ENCODE measurements at regions not wholly inside any gene's neighbourhood (a gene's known extent, or its start where the extent isn't known, plus 50 kb on each side); places are given as distances from the start of the nearest gene placed in this dataset.

- H2BK120ac ChIP-seq (ENCODE audit: low read depth, low read length), result no peak overlapping the region
- H3K36me3 ChIP-seq (replicated peaks in 1 of 2; ENCODE audit: control insufficient read depth in 2 of 2, insufficient read depth in 2 of 2, low read length in 2 of 2), result no peaks in the 10 kb centered on the region
- no peak overlapping the region for H2BK5ac ChIP-seq (ENCODE audit: low read length)
- no CpG with 5 or more reads among the region's 1 CpG for WGBS, 2 donors (ENCODE audit: extremely low coverage in 2 of 2, insufficient read length in 2 of 2, insufficient replicate concordance in 1 of 2)
- no peak overlapping the region for H2BK12ac ChIP-seq (ENCODE audit: low read length)
- no peak overlapping the region for H3K27ac ChIP-seq (replicated peaks; ENCODE audit: low read length)
- H3K4ac ChIP-seq (ENCODE audit: low read length), result no peak overlapping the region
- no peaks in the 10 kb centered on the region for H3K4me1 ChIP-seq (ENCODE audit: control insufficient read depth in 2 of 2, insufficient read depth in 1 of 2, low read depth in 1 of 2, low read length in 2 of 2)
- H3K27me3 ChIP-seq (ENCODE audit: control insufficient read depth in 3 of 3, insufficient read depth in 3 of 3, low read depth in 1 of 3, low read length in 3 of 3), result no peaks in the 10 kb centered on the region
- no peak overlapping the region for H3K18ac ChIP-seq (ENCODE audit: low read length)
- no peak overlapping the region for H3K14ac ChIP-seq (ENCODE audit: low read length)
- H2AK5ac ChIP-seq (ENCODE audit: low read depth, low read length), result no peak overlapping the region
- H3K23ac ChIP-seq (ENCODE audit: low read depth, low read length, poor library complexity), result no peak overlapping the region
- H3K9ac ChIP-seq (ENCODE audit: low read depth, low read length, poor library complexity), result no peak overlapping the region
- no peak overlapping the region for H4K8ac ChIP-seq (ENCODE audit: low read depth, low read length)
- no peaks in the 10 kb centered on the region for H3K79me1 ChIP-seq (ENCODE audit: low read depth, low read length)
- DNase-seq (ENCODE audit: low spot score), result no peak
- no peaks in the 10 kb centered on the region for H3K9me3 ChIP-seq (replicated peaks in 1 of 2; ENCODE audit: control insufficient read depth in 2 of 2, insufficient read depth in 1 of 2, low read depth in 1 of 2, low read length in 2 of 2)
- H3K4me2 ChIP-seq (ENCODE audit: insufficient read depth, low read length, poor library complexity, severe bottlenecking), result no peak overlapping the region
- no peak overlapping the region for H2AFZ ChIP-seq (ENCODE audit: low read length)
- no peak overlapping the region for H4K91ac ChIP-seq (ENCODE audit: low read depth, low read length, poor library complexity)
- H2BK15ac ChIP-seq (ENCODE audit: low read length), result no peak overlapping the region
- no peak overlapping the region for H3K4me3 ChIP-seq (ENCODE audit: low read length in 2 of 2)
Observed at GRCh38 chr3:68315546-68315945, 616.8 kb downstream of the TAFA4 start.

GRCh38 chr3:68306571-68306970 lies 625.8 kb downstream of the TAFA4 start:
- DNase-seq (ENCODE audit: low spot score), result peak; percentile 63
- no CpG with 5 or more reads among the region's 2 CpGs for WGBS, 2 donors (ENCODE audit: extremely low coverage in 2 of 2, insufficient read length in 2 of 2, insufficient replicate concordance in 1 of 2)
- no peak overlapping the region for H2BK15ac ChIP-seq (ENCODE audit: low read length)

GRCh38 chr3:68295457-68295856 lies 636.9 kb downstream of the TAFA4 start:
- Histone ChIP-seq H3K9ac (ENCODE audit: low read depth, low read length, poor library complexity) (no peak overlapping the region), H4K91ac (ENCODE audit: low read depth, low read length, poor library complexity) (no peak overlapping the region), H2BK120ac (ENCODE audit: low read depth, low read length) (no peak overlapping the region), H3K27ac (replicated peaks; ENCODE audit: low read length) (no peak overlapping the region), H2BK12ac (ENCODE audit: low read length) (no peak overlapping the region), H2BK5ac (ENCODE audit: low read length) (no peak overlapping the region), H3K4me1 (ENCODE audit: control insufficient read depth in 2 of 2, insufficient read depth in 1 of 2, low read depth in 1 of 2, low read length in 2 of 2) (peaks cover 0 to 3% of the 10 kb centered on the region in 2 donors), H3K23ac (ENCODE audit: low read depth, low read length, poor library complexity) (no peak overlapping the region), H3K4me3 (ENCODE audit: low read length in 2 of 2) (no peak overlapping the region), H2AFZ (ENCODE audit: low read length) (no peak overlapping the region), H3K14ac (ENCODE audit: low read length) (no peak overlapping the region), H2BK15ac (ENCODE audit: low read length) (no peak overlapping the region), H4K8ac (ENCODE audit: low read depth, low read length) (no peak overlapping the region), H3K4me2 (ENCODE audit: insufficient read depth, low read length, poor library complexity, severe bottlenecking) (no peak overlapping the region), H3K27me3 (ENCODE audit: control insufficient read depth in 3 of 3, insufficient read depth in 3 of 3, low read depth in 1 of 3, low read length in 3 of 3) (no peaks in the 10 kb centered on the region), H2AK5ac (ENCODE audit: low read depth, low read length) (no peak overlapping the region), H3K36me3 (replicated peaks in 1 of 2; ENCODE audit: control insufficient read depth in 2 of 2, insufficient read depth in 2 of 2, low read length in 2 of 2) (no peaks in the 10 kb centered on the region), H3K4ac (ENCODE audit: low read length) (no peak overlapping the region), H3K9me3 (replicated peaks in 1 of 2; ENCODE audit: control insufficient read depth in 2 of 2, insufficient read depth in 1 of 2, low read depth in 1 of 2, low read length in 2 of 2) (no peaks in the 10 kb centered on the region), H3K79me1 (ENCODE audit: low read depth, low read length) (no peaks in the 10 kb centered on the region), H3K18ac (ENCODE audit: low read length) (no peak overlapping the region)
- WGBS, 2 donors (ENCODE audit: extremely low coverage in 2 of 2, insufficient read length in 2 of 2, insufficient replicate concordance in 1 of 2), result no CpG with 5 or more reads among the region's 1 CpG
- no peak for DNase-seq (ENCODE audit: low spot score)

More at GRCh38 chr3:68306571-68306970, 625.8 kb downstream of the TAFA4 start:
- Histone ChIP-seq H3K23ac (ENCODE audit: low read depth, low read length, poor library complexity) (no peak overlapping the region), H4K8ac (ENCODE audit: low read depth, low read length) (no peak overlapping the region), H3K36me3 (replicated peaks in 1 of 2; ENCODE audit: control insufficient read depth in 2 of 2, insufficient read depth in 2 of 2, low read length in 2 of 2) (no peaks in the 10 kb centered on the region), H3K9me3 (replicated peaks in 1 of 2; ENCODE audit: control insufficient read depth in 2 of 2, insufficient read depth in 1 of 2, low read depth in 1 of 2, low read length in 2 of 2) (no peaks in the 10 kb centered on the region), H2BK5ac (ENCODE audit: low read length) (no peak overlapping the region), H2BK12ac (ENCODE audit: low read length) (no peak overlapping the region), H2BK120ac (ENCODE audit: low read depth, low read length) (no peak overlapping the region), H3K79me1 (ENCODE audit: low read depth, low read length) (no peaks in the 10 kb centered on the region), H3K4ac (ENCODE audit: low read length) (no peak overlapping the region), H3K27me3 (ENCODE audit: control insufficient read depth in 3 of 3, insufficient read depth in 3 of 3, low read depth in 1 of 3, low read length in 3 of 3) (no peaks in the 10 kb centered on the region), H2AFZ (ENCODE audit: low read length) (no peak overlapping the region), H3K4me3 (ENCODE audit: low read length in 2 of 2) (no peak overlapping the region), H3K14ac (ENCODE audit: low read length) (no peak overlapping the region), H4K91ac (ENCODE audit: low read depth, low read length, poor library complexity) (no peak overlapping the region), H3K9ac (ENCODE audit: low read depth, low read length, poor library complexity) (no peak overlapping the region), H2AK5ac (ENCODE audit: low read depth, low read length) (no peak overlapping the region), H3K4me2 (ENCODE audit: insufficient read depth, low read length, poor library complexity, severe bottlenecking) (no peak overlapping the region), H3K4me1 (ENCODE audit: control insufficient read depth in 2 of 2, insufficient read depth in 1 of 2, low read depth in 1 of 2, low read length in 2 of 2) (no peaks in the 10 kb centered on the region), H3K27ac (replicated peaks; ENCODE audit: low read length) (no peak overlapping the region), H3K18ac (ENCODE audit: low read length) (no peak overlapping the region)

- H3K9me3 ChIP-seq (replicated peaks in 1 of 2; ENCODE audit: control insufficient read depth in 2 of 2, insufficient read depth in 1 of 2, low read depth in 1 of 2, low read length in 2 of 2), result no peaks in the 10 kb centered on the region
- H4K8ac ChIP-seq (ENCODE audit: low read depth, low read length), result no peak overlapping the region
- no peak overlapping the region for H3K23ac ChIP-seq (ENCODE audit: low read depth, low read length, poor library complexity)
- H4K91ac ChIP-seq (ENCODE audit: low read depth, low read length, poor library complexity), result no peak overlapping the region
- H2BK120ac ChIP-seq (ENCODE audit: low read depth, low read length), result no peak overlapping the region
- H3K18ac ChIP-seq (ENCODE audit: low read length), result no peak overlapping the region
- H3K27me3 ChIP-seq (ENCODE audit: control insufficient read depth in 3 of 3, insufficient read depth in 3 of 3, low read depth in 1 of 3, low read length in 3 of 3), result no peaks in the 10 kb centered on the region
- H2BK5ac ChIP-seq (ENCODE audit: low read length), result no peak overlapping the region
- H2BK12ac ChIP-seq (ENCODE audit: low read length), result no peak overlapping the region
- H3K4me3 ChIP-seq (ENCODE audit: low read length in 2 of 2), result no peak overlapping the region
- no peak overlapping the region for H3K27ac ChIP-seq (replicated peaks; ENCODE audit: low read length)
- H3K4me1 ChIP-seq (ENCODE audit: control insufficient read depth in 2 of 2, insufficient read depth in 1 of 2, low read depth in 1 of 2, low read length in 2 of 2), result peaks cover 0 to 3% of the 10 kb centered on the region in 2 donors
- H3K79me1 ChIP-seq (ENCODE audit: low read depth, low read length), result no peaks in the 10 kb centered on the region
- no peak overlapping the region for H2AFZ ChIP-seq (ENCODE audit: low read length)
- no peak overlapping the region for H2BK15ac ChIP-seq (ENCODE audit: low read length)
- no peak for DNase-seq (ENCODE audit: low spot score)
- no peak overlapping the region for H3K4me2 ChIP-seq (ENCODE audit: insufficient read depth, low read length, poor library complexity, severe bottlenecking)
- no peaks in the 10 kb centered on the region for H3K36me3 ChIP-seq (replicated peaks in 1 of 2; ENCODE audit: control insufficient read depth in 2 of 2, insufficient read depth in 2 of 2, low read length in 2 of 2)
- H3K4ac ChIP-seq (ENCODE audit: low read length), result no peak overlapping the region
- no peak overlapping the region for H3K14ac ChIP-seq (ENCODE audit: low read length)
- no peak overlapping the region for H3K9ac ChIP-seq (ENCODE audit: low read depth, low read length, poor library complexity)
- H2AK5ac ChIP-seq (ENCODE audit: low read depth, low read length), result no peak overlapping the region
Observed at GRCh38 chr3:68290333-68290732, 635.9 kb upstream of the SUCLG2 start.

All from neuronal stem cell (in vitro differentiated cells).